Nephron (organoid): ENCODE measurements at regions not wholly inside any gene's neighbourhood (a gene's known extent, or its start where the extent isn't known, plus 50 kb on each side); places are given as distances from the start of the nearest gene placed in this dataset.

ENCODE experiments used
- H3K27ac Mint-ChIP-seq, 3 experiments: 2 replicates each; pipeline ENCODE4 v1.8.0; 2020; ENCODE audit warnings: mixed read lengths in 3 of 3, mild to moderate bottlenecking in 2 of 3, moderate library complexity in 1 of 3
- H3K27me3 Mint-ChIP-seq: 2 replicates; pipeline ENCODE4 v1.8.0; 2021; ENCODE audit warnings: low read depth, mild to moderate bottlenecking, moderate library complexity, mixed read lengths
- H3K36me3 Mint-ChIP-seq: 2 replicates; pipeline ENCODE4 v1.8.0; 2020; ENCODE audit warnings: low read depth, mixed read lengths
- H3K4me1 Mint-ChIP-seq: 2 replicates; pipeline ENCODE4 v1.8.0; 2020; ENCODE audit warnings: mixed read lengths
- H3K4me3 Mint-ChIP-seq, 3 experiments: 2 replicates each; pipeline ENCODE4 v1.8.0; 2020; ENCODE audit warnings: mild to moderate bottlenecking in 3 of 3, mixed read lengths in 3 of 3, moderate library complexity in 2 of 3
- H3K9me3 Mint-ChIP-seq: 2 replicates; pipeline ENCODE4 v1.8.0; 2020; ENCODE audit warnings: mixed read lengths
- TF ChIP-seq, protein P1 (sequence below), 3 experiments: fragments of 200-600 bp; sonication (generic); IDR thresholded peaks; one replicate each; pipeline ENCODE4 v1.5.0; 2021; ENCODE audit warnings: antibody characterized with exemption in 3 of 3; ENCODE audit not compliant: unreplicated experiment in 3 of 3

DNA sequence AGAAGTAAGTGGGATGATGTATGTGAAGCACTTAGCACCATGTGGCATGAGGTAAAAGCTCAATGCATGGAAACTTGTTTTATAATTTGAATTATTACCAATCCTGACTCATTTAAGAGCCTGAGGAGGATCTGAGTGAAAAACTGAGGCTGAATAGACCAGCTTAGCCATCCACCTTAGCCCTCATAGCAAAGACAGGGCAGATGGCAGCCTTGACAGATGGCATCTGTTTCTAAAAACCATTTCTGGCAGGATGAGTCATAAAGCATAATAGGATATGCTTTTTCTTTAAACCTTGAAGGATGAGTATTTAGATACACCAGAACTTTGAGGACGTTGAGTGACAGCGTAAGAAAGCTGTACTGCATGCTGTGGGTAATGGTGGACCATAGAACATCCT, 61.0 kb upstream of the NAV2 start:
- peaks cover 4% of the 10 kb centered on the region for H3K9me3 Mint-ChIP-seq
- no peaks in the 10 kb centered on the region for H3K36me3 Mint-ChIP-seq
- peaks cover 14% of the 10 kb centered on the region for H3K4me1 Mint-ChIP-seq
- H3K27me3 Mint-ChIP-seq, result peaks cover 5% of the 10 kb centered on the region
- TF ChIP-seq, protein P1, sequence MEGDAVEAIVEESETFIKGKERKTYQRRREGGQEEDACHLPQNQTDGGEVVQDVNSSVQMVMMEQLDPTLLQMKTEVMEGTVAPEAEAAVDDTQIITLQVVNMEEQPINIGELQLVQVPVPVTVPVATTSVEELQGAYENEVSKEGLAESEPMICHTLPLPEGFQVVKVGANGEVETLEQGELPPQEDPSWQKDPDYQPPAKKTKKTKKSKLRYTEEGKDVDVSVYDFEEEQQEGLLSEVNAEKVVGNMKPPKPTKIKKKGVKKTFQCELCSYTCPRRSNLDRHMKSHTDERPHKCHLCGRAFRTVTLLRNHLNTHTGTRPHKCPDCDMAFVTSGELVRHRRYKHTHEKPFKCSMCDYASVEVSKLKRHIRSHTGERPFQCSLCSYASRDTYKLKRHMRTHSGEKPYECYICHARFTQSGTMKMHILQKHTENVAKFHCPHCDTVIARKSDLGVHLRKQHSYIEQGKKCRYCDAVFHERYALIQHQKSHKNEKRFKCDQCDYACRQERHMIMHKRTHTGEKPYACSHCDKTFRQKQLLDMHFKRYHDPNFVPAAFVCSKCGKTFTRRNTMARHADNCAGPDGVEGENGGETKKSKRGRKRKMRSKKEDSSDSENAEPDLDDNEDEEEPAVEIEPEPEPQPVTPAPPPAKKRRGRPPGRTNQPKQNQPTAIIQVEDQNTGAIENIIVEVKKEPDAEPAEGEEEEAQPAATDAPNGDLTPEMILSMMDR (IDR thresholded peaks at IDR 0.05; ENCODE audit: unreplicated experiment in 3 of 3), result no peak
- H3K4me3 Mint-ChIP-seq, result no peak overlapping the region
- H3K27ac Mint-ChIP-seq, result no peak overlapping the region

DNA sequence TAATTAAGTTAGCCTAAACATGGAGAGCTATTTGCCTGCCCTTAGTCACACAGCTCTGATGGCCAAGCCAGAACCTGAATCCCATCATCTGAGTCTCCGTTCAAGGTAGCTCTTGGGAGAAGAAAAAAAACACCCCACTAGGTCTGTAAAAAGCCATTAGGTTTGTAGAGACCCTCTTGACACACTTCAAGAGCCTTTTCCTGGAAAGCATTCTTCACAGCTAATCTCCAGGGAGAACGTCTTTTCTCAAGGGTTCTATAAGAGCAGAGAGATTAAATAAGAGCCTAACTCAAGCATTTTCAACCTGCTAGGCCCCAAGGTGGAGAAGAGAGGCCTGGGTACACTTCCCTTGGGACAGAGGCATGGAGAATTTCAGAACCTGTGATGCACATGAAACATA, 61.6 kb upstream of the NAV2 start:
- TF ChIP-seq, protein P1 (IDR thresholded peaks at IDR 0.05; ENCODE audit: unreplicated experiment in 3 of 3), result no peak
- H3K4me1 Mint-ChIP-seq, result peaks cover 14% of the 10 kb centered on the region
- no peak overlapping the region for H3K4me3 Mint-ChIP-seq
- H3K36me3 Mint-ChIP-seq, result no peaks in the 10 kb centered on the region
- peaks cover under 1% of the 10 kb centered on the region for H3K27me3 Mint-ChIP-seq
- H3K9me3 Mint-ChIP-seq, result peaks cover 4% of the 10 kb centered on the region
- H3K27ac Mint-ChIP-seq, result no peak overlapping the region

DNA sequence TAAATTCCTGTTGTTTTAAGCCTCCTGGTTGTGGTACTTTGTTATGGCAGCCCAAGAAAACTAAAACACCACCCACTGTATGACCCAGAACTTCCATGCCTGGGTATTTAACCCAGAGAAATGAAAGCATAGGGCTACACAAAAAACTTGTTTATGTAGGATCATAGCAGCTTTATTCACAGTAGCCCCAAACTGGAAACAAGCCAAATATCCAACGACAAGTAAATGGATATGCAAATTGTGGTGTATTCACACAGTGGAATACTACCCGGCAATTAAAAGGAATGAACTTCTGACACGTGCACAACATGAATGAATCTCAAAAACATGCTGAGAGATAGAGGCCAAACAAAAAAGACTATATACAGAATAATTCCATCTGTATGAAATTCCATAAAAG, 62.2 kb upstream of the NAV2 start:
- Mint-ChIP-seq H3K27me3 (no peaks in the 10 kb centered on the region), H3K4me3 (no peak overlapping the region), H3K4me1 (peaks cover 14% of the 10 kb centered on the region), H3K9me3 (peaks cover 4% of the 10 kb centered on the region), H3K36me3 (no peaks in the 10 kb centered on the region), H3K27ac (no peak overlapping the region)
- TF ChIP-seq, protein P1 (IDR thresholded peaks at IDR 0.05; ENCODE audit: unreplicated experiment in 3 of 3), result no peak

DNA sequence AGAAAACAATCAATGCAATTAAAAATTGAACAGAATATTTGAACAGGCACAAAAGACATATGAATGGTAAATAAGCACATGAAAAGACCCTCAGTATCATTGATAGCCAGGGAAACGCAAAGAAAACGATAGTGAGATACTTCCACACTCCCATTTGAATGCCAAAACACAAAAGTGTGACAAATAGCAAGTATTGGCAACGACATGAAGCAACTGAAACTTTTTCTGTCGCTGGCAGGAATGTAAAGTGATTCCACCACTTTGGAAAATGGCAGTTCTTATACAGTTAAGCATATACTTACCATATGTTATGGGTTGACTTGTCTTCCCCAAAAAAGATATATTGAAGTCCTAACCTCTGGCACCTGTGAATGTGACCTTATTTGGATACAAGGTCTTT, 62.9 kb upstream of the NAV2 start:
- Mint-ChIP-seq H3K9me3 (peaks cover 2% of the 10 kb centered on the region), H3K4me1 (peaks cover 14% of the 10 kb centered on the region), H3K27me3 (no peaks in the 10 kb centered on the region), H3K4me3 (no peak overlapping the region), H3K27ac (no peak overlapping the region), H3K36me3 (no peaks in the 10 kb centered on the region)
- TF ChIP-seq, protein P1 (IDR thresholded peaks at IDR 0.05; ENCODE audit: unreplicated experiment in 3 of 3), result no peak

DNA sequence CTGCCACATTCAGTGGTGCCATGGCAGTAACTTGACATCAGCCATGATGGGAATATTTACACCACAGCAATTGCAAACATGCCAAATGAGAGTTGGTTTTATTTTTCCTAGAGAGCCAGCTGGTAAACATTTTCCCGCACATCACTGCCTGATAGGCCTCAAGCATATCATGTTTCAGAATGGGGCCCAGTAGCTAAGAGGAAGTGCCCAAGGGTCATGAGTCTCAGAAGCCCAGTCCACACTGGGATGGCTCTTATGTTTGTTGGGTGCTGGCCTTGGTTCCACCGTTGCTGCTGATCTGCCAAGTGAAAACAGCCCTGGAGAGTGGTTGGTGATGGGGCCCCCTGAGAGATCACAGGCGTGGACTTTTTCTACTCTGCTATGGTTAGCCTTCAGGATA, 64.3 kb upstream of the NAV2 start:
- Mint-ChIP-seq H3K36me3 (no peaks in the 10 kb centered on the region), H3K4me3 (no peak overlapping the region), H3K4me1 (peaks cover 14% of the 10 kb centered on the region), H3K27ac (no peak overlapping the region), H3K9me3 (peaks cover 2% of the 10 kb centered on the region), H3K27me3 (no peaks in the 10 kb centered on the region)
- TF ChIP-seq, protein P1 (IDR thresholded peaks at IDR 0.05; ENCODE audit: unreplicated experiment in 3 of 3), result no peak

DNA sequence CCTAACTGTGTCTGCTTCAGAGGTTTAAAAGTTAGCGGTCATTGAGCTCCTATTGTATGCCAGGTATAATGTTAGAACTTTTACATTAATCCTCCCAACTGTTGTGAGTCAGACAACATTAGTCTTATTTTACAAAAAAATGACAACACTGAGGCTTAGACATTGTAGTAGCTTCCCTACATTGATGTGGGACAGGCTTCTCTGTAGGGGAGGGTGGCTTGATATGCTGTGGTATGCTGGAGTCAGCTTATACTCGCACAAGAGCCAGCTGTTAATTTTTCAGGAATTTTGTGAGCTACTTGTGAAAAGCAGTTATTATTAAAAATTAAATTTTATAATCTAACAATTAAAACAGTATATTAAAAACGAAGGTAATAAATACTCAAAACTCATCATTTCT, 64.8 kb upstream of the NAV2 start:
- H3K27ac Mint-ChIP-seq, result no peak overlapping the region
- no peaks in the 10 kb centered on the region for H3K9me3 Mint-ChIP-seq
- no peaks in the 10 kb centered on the region for H3K36me3 Mint-ChIP-seq
- H3K4me1 Mint-ChIP-seq, result peaks cover 9% of the 10 kb centered on the region
- TF ChIP-seq, protein P1 (IDR thresholded peaks at IDR 0.05; ENCODE audit: unreplicated experiment in 3 of 3), result no peak
- H3K4me3 Mint-ChIP-seq, result no peak overlapping the region
- H3K27me3 Mint-ChIP-seq, result no peaks in the 10 kb centered on the region
